HG03460 (cell line): ENCODE measurements at regions not wholly inside any gene's neighbourhood (a gene's known extent, or its start where the extent isn't known, plus 50 kb on each side); places are given as distances from the start of the nearest gene placed in this dataset.

ENCODE experiments used
- ATAC-seq: cut with Tn5 transposase; IDR thresholded peaks from one replicate; pipeline ENCODE4 v1.9.1; 2021; ENCODE audit not compliant: unreplicated experiment

DNA sequence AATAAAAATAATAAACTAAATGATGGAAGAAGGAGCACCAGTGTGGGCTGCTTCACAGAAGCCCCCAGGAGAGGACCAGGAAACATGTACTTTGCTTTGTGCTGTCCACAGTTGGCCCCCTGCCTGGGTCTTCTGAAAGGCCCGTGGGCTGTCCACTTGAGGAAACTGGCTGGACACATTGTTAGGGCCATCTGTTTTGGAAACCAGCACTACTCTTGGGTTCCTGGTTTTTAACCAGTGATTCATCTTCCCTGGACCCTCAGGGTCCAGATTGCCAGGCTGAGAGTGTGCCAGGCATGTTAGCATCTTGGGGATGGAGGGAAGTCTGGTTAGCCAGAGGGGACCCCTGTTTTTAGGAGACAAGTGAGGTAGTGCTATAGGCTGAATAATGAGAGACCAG lies 297.2 kb upstream of the C2CD4B start:
- no peak for ATAC-seq

DNA sequence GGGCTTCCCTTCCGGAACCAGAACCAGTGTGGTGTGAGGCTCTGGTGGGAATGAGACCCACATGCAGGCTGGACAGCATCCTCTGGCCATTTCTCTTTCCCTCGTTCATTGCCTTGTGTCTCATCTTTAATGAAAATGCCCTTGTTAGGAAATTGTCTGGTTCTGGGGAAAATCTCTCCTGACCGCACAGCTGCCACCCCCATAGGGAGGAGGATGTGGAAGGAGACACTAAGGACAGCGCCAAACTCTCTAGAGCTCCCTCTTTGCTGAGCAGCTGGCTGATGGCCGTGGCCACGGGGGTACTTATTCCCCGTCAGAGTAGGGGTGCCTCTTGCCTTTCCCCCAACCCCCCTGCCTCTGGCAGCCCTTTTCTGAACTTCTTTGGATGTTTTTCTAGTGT lies 297.6 kb upstream of the C2CD4B start:
- ATAC-seq = no peak

DNA sequence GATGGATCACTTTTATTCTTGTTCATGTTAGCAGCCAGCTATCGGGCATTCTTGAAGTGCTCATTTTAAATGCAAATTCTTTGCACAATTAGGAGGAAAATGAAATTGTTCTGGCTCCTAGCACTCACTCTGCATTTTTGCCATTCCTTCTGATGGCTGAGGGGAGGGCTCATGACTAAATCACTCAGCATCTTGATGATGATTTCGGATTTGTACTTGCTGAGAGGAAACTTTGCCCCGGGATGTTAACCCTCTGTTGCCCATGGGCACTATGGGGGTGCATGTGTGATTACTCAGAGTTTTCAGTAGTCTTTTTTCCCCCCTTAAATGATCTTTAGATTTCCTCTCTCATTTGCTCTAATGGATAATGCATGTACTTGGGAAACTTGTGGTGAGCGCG lies 299.6 kb upstream of the C2CD4B start:
- ATAC-seq = no peak

DNA sequence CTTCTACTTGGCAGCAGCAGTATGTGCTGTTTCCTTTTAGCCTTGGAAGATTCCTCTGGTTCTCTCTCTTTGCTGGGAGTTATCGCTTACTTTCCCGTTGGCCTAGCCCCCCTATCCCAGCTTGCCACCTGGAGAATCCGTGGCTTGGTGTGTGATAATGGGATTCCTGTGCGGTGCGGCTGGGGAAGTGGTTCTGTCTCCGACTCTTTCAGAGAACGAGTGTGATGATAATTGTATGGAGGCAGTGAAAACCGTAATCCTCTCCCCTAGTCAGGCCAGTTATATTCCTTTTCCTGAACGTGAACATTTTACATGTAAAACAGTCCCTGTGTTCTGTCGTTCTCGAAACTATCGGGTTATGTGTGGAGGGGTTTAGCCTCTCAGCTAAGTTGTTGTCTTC lies 300.1 kb upstream of the C2CD4B start:
- ATAC-seq = no peak

DNA sequence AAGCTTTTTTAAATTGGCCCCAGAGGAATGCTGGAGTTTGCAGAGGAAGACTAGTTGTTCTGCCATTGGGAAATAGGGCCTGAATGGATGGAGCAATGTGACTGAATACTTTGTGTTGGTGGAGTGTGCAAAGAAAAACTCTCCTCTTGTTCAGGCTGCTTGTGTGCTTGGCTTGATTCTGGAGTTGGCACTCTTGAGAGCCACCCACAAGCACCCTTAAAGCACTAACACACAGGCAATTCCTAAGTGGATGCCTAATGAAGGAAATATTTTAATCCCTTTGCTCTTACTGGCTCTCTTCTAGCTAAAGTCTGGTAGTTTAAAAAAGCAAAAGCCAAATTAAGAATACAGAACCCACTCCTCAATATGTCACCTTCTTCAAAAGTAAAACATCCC lies 304.4 kb upstream of the C2CD4B start:
- no peak for ATAC-seq

DNA sequence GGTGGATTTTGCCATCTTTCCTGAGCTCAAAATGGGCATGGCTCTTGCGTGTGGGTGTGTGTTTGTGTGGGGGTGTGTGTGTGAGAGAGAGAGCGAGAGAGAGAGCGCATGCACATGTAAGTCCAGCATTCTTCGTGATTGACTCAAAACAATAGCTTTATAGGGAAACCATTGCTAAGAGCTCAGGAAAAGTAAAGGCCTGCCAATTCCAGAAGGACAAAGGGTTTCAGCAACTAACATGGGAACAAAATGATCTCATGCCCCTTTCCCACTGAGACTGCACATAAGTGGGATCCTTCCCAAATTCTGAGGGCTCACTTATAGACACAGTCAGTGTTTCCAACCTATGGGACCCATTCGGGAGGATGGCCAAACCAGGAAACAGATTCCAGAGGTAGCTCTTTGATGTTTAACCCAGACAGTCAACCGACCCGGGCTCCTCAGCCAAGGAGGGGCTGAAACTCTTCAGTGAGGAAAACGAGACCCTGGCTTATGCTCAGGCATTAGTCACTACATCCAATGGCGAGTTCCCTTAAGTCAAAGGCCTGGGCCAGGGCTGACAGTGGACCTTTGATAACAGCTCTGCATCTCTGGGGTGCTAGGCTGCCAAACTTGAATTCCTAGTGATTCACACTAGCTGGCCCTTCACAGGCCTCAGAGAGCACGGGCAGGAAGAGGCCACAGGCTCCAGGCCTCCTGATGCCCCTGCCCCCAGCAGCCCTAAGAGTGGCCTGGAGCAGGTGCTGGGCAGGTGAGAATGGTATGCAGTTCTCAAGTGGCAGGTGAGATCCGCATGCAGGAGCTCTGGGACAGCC lies 305.0 kb upstream of the C2CD4B start:
- ATAC-seq = no peak

DNA sequence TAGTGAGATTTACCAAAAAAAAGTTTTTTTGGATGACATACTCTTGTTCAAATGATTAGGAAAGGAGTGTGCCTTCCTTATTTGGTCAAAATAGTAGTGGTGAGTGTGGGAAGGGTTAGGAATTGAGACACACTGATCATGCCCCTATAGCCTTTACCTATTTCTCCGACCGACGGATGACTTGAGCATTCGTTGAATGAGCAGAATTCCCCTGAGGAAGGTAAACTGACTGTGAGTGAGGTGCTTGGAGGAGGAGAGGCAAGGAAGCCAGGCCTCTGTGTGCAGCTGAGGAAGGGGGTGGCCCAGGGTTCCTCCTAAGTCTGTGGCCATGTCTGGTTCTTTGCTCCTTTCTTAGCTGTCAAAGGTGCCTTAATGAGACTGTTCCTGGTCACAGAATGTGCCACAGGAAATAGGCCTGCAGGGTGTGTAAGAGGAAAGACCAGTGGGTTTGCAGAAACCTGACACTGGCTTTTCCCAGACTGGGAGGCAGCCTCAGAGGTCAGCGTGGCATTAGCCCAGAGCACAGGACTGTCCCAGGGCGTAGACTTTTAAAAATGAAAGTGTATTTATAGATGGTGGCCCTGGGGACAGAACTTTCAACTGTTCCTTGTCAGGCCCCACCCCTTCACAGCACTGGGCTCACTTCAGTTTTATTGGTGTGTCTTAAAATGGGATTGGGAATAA lies 307.7 kb upstream of the C2CD4B start:
- ATAC-seq = no peak

DNA sequence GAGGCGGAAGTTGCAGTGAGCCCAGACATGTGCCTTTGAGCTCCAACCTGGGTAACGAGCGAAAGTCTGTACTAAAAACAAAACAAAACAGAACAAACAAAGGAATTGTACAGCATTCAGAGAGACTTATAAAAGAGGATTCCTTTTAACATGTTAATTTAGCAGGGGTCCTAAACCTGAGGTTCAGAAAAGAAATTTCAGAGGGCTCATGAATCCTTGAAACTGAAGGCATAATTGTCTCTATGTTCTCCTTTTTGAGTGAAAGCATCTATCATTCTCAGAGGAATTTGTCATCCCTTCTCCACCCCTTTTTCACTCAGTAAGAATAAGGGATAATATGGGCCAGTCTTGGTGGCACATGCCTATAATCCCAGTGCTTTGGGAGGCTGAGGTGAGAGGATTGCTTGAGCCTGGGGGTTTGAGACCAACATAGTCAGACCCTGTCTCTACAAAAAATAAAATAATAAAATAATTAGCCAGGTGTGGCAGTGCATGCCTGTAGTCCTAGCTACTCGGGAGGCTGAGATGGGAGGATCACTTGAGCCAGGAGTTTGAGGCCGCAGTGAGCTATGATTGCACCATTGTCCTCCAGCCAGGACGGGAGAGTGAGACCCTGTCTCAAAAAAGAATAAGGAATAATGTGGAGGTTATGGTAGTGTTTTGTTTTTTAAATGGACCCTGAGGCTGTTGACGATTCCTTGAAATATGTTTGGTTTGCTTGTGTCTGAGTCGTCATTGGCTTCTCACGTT lies 309.1 kb upstream of the C2CD4B start:
- ATAC-seq = no peak

DNA sequence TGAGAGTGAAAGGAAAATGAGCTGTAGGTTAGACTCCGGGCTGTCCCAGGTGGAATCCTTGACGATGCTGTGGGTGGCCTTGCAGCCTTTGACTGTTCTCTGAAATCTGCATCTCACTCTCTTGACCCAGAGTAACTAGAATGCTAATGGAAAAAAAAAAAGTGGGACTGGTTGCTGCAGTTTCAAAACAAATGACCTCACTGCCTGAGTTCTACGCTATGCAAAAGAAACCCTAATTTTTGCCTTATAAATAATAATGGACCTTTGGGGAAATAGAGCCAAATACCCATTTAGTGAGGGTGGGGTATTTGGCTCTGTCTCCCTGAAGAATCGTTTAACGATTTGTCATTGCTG lies 309.7 kb upstream of the C2CD4B start:
- no peak for ATAC-seq

DNA sequence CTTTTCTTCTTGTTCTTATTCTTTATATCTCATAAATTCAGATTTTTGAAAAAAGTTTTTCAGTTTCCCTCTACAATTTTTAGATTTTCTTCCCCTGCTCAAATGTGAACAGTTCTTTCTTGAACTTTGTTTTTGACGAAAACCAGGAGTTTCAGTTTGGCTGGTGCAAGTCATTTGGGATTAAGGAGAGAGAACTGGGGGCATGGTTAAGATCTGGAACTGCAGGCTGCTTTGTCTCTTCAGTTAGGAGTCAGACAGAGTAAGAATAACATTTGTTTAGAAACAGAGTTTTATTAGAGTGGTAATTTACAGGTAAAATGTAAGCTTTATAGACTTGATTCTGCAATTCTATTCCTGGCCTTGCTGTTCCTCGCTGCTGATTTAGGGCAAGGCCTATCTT lies 310.5 kb upstream of the C2CD4B start:
- no peak for ATAC-seq

DNA sequence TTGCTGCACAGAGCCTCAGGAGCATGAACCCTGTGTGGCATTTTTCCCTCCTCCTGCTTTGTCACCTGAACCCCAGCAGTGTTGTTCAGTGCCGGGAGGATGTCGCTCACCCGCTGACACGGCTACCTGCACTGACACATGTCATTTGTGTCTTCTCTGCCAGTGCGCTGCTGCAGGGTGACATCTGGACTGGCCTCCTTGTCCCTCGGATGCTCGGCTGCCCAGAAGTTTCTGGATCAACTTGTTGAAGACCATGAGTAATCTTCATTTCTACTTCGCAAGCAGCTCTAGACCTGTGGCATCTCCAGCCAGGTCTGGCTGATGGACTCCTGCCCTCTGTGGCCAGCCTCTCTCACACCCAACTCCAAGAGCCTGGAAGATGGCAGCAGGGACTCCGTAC lies 311.1 kb upstream of the C2CD4B start:
- no peak for ATAC-seq

DNA sequence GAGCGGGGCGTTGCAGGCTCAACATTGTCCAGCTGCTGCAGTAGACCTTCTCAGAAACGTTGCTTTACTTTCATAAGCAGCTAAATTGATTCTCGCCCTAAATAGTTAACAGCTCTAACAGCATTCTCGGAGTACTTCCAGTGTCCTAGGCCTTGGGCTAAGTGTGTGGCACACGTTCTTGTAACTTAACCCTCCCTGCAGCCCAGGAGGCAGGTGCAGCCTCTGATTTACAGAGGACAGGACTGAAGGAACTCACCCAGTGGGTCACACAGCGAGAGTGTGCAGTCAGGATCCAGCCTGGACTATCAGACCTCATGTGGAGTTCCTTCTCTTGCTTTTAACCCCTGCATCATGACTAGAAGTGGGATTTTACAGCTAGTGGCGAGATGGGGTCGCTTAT lies 312.8 kb upstream of the C2CD4B start:
- ATAC-seq = no peak

DNA sequence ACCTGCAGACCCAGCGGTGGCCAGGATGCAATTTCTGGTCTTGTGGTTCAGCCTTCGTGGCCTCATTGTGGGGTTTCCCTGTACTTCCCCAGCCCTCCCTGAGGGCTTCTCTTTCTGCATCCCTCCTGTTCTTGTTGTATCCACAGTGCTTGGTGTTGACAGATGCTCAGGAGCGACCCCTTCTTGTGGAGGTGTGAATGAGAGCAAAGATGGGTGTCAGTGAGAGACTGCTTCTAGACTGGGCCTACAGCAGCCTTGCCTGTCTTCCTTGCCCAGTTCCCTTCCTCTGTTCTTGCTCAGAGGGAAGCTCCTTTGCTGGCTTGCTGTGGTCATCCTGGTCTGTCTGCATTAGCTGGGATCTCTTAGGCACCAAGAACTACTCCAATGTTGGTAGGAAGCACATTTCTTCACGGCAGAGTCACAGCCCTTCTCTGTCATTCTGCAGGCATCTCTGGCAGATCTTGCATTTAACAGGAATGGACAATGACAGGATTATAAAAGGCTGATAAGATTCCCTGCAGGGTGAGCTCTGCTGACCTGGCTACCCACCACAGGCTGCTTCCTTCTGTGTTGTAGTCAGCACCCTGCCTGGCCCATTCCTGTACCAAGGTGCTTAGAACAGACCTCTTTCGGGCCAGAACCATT lies 317.8 kb upstream of the C2CD4B start:
- peak; percentile 79 for ATAC-seq

DNA sequence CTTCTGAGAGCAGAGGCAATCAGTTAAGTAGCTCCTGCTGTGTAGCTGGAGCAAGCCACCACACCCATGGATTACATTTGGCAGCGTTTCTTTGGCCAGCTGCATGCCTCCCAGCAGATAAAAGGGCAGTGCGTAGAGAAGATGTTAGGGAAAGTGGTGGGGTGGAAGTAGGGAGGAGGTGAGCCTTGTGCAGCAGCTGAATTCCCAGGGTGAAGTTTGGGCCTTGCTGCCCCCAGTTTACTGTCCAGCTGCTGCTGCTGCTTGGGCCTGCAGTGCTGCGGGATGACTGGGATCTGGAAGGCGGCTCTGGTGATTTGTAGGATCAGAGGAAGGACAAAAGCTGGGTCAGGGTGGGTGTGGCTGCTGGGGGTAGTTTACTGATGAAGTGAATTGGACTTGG lies 318.7 kb upstream of the C2CD4B start:
- ATAC-seq = no peak

DNA sequence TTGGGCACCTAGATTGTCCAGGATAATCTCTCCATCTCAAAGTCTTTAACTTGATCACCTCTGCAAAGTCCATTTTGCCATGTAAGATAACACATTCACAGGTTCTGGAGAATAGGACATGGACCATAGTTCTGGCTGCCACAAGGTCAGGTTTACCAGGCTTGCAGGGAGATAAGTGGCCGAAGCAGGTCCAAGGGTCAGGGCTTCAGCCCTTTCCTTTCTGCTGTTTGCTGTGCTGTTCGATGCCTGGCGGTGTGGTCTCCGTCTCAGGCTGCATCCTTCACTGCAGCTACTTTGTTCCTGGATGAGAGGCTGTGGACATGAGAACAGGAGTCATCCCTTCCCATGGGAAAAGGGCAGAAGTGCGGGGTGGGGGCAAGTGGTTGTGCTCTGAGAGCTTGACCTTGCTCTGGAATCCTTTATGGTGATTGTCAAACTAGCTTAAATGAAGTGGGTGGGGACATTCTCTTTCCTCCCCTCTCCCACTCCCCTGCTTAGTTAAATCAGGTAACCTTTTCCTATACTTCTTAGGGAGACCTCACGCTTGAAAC lies 320.2 kb upstream of the C2CD4B start:
- no peak for ATAC-seq

DNA sequence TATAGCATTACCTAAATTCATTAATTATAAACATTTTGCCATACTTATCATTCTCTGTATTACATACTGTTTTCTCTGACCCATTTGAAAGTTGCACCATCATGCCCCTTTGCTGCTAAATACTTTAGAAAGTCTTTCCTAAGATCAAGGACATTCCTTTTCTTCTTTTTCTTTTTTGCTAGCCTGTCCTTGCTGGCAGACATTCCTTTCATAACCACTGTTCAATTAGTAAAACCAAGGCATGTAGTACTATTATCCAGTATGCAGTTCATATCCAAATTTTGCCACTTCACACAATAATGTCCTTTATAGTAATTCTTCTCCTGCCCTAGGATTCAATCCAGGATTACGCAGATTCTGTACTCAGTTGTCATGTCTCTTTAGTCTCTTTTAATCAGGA lies 321.0 kb upstream of the C2CD4B start:
- no peak for ATAC-seq

DNA sequence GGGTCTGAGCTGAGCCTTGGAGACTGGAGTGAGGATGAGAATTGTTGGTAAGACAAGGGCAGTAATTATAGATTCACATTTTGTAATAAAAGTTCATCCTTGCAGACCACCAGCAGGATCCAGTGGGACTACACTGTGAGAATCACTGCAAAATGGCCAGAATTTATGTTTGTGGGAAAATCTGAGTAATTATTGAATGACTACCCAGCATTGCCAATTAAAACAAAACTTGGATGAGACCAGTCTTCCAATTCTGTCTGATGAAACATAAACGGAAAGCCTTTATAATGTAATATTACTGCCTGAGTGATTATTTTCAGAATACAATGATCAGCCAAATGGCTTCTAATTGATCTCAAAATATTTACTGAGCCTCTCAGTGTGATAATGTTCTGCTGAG lies 323.3 kb upstream of the C2CD4B start:
- ATAC-seq = no peak

DNA sequence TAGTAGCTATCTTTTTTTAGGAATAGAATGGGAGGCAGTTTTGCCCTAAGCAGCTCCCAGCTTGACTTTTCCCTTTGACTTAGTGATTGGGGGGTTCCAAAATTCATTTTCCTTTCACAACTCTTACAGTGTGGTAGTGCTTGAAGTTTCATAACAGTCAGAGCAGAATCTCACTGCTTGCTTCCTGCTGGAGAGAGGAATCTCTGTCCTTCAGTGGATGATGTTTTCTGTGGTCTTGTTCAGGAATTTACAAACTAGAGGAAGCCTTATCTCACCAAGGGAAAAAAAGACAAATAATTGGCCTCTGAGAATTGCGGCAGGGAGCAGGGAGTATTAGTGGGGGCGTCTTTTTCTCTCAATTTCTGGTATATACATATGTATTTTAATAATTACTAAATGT lies 326.6 kb upstream of the C2CD4B start:
- no peak for ATAC-seq

DNA sequence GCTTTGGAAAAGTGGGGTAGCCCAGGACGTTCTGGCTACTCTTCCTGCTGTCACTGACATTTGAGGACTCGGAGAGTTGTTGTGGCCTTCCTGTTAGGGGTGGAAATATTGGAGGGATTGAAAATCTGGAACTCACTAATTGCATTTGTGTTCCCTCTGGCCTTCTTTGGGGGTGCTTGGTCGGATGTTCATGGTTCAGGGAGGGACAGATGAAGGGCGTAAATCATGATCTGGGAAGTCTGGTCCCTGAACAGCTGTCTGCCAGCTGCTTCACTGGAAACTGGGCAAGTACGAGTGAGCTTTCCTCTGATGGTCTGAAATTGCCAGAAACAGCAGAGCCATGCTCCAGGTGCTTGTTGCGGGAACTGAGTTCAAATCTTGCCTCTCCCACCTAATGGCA lies 327.8 kb upstream of the C2CD4B start:
- no peak for ATAC-seq

DNA sequence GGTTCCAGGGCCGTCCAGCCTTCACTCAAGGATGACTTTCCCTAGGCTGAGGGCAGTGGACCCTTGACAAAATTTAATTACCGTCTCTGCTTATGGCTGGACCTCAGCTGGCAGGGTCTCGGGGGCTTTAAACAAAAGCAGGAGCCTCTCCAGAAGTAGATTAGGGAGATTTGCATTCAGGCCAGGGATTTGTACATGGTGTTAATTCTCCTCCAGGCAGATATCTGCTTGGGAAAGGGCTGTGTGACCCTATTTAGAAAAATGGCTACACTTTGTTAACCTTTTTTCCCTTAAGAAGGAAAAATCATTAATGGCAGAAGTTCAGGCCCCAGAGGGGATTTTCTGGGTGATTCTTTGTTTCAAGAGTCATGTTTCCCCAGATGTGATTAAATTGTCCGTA lies 329.1 kb upstream of the C2CD4B start:
- ATAC-seq = no peak
